AG08396 (cell line): ENCODE measurements at regions not wholly inside any gene's neighbourhood (a gene's known extent, or its start where the extent isn't known, plus 50 kb on each side); places are given as distances from the start of the nearest gene placed in this dataset.

Experiments used
- DNase-seq: peaks from one replicate; pipeline ENCODE4 v3.0.0; 2012; ENCODE audit warnings: low spot score, mixed read lengths

DNA sequence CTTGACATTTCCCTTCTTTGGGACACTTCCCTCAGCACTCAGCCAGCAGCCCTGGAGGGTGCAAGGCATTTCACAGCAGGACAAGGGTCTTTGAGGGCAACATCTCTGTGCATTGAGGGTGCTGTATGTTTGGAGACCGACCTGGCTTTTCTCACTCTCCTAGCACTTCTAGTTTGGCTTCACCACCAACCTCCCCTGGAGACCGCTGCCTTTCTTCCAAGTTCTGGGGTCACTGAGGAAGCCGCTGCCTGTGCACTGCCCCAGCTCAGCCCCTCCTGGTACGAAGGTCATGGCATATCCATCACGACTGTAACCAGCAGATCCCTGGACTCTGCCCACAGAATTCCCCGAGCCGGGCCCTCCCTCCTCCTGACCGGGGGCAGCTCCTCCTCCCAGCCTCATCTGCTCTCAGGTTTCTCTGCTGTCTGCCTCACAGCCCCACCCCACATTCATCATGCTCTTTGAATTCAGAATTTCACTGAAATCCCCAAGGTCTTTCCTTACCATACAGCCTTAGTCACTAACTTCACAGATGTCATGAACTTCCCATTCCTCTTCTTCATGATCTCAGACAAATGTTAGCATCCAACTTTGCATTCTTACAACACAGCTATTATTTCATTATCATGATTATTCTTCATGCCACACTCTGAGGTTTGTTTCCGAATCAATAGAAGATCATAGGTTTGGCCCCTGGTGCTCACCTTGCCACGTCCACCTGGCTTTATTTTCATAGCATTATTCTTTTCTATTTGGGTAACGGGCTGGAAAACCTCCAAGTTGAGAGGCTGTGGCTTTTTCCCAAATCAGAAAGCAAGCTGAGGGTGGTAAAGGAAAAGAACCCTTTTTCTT lies 113.0 kb upstream of the COPS8 start:
- no peak for DNase-seq

DNA sequence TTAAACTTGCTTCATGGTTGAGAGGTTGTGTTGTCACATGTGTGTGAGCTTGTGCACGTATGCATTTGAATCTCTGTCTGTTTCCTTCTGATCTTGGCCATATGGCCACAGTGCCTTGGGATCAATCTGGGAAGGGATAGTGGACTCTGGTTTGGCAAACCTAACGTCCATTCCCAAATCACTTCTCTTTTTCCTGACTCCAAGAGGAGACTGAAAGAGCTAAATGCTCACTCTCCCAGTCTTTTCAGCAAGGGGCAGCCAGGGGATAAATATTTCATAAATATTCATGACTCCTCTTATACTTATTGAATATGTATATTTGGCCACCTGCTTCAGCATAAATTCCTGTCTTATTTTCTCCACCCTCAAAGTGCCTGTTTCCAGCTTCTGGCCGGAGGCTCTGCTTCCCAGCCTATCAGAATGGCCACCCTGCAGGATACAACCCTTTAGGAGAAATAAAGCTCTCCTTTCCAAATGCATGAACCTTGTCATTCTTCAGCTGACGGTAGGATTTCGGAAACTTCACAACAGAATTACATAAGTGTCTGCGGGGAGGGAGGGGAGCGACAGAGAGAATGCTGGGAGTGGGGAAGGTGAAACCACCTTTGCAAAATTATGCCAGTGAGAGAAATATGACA lies 112.2 kb upstream of the COPS8 start:
- DNase-seq: no peak

DNA sequence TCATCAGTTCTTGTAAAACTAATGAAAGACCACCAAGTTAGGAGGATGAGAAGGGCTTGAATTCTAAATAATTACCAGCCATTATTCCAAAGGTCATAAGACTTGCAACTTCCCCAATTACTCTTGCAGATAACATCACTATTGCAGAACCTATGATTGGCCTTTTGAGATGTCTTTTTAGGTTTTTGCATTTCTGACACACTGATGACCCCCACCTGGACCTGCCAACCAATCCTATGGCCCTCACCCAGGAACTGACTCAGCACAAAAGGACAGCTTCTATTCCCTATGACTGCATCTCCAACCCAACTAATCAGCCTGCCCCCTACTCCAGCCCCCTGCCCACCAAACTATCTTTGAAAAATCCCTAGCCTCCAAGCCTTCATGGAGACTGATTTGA lies 111.5 kb upstream of the COPS8 start:
- DNase-seq: no peak

DNA sequence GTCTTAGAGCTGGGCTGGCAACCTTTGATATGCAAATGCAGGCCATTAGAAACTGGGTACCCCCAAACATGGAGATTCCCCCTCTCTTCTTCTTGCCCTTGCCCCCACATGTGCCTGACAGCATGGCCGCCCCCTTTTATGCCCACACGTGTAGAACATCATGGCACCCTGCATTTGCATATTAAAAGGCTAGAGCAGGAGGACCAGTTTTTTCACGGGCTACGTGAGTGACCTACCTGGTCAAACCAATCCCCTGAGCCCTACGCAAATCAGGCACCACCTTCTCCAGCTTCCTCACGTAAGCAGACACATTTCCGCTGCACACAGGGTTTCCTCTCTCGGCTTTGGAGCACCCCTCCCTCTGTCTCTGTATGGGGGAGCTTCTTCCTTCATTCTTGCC lies 110.9 kb upstream of the COPS8 start:
- no peak for DNase-seq

DNA sequence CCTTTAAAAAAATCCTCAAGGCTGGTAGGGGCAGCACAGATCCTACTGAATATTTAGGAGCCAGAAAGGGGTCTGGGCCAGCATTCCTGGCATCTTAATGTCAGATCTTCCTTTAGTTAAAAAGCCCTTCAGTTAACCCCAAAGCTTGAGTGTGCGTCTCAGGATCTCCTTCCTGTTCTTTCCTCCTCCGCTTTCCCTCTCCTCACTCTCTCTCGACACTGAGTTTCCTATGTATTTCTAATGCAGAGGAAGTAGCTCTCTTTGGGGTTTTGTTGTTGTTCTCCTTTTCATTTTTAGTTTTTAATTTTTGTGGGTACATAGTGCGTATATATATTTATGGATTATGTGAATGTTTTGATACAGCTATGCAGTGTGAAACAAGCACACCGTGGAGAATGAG lies 109.9 kb upstream of the COPS8 start:
- no peak for DNase-seq

DNA sequence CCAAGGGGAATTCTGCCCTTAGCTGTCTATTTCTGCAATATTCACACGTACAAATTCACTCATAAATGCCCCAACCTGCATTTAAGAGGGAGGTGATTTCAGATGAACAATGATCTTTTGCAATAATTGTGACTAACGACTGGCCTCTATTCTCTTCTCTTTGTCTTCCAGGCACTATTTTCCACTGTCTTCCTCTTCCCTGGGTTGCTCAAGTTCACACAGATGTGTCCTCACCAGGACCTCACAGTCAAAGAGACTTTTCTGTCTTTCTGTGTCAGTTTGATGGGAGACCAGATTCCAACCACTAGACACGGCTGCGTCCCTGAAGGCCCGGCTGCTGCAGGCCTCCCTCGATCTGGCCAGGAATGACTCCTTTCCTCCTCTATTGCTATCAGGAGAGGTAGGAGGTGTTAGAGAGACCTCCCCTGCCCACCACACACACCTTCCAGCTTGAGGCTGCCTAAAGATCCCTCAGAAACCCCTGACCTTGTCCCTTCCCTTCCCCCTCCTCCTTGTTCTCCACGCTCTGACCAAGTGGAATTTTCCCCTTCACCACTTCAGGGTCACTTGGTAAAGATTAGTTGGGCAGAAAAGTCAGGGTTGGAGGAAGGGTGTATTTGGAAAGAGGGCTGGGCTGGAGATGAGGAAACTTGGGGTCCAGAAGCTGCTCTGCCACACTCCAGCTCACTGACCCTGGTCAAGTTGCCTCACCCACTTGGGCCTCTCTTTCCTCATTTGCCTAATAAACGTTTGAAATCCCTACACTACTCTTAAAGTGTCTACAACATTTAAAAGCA lies 109.2 kb upstream of the COPS8 start:
- DNase-seq: no peak

DNA sequence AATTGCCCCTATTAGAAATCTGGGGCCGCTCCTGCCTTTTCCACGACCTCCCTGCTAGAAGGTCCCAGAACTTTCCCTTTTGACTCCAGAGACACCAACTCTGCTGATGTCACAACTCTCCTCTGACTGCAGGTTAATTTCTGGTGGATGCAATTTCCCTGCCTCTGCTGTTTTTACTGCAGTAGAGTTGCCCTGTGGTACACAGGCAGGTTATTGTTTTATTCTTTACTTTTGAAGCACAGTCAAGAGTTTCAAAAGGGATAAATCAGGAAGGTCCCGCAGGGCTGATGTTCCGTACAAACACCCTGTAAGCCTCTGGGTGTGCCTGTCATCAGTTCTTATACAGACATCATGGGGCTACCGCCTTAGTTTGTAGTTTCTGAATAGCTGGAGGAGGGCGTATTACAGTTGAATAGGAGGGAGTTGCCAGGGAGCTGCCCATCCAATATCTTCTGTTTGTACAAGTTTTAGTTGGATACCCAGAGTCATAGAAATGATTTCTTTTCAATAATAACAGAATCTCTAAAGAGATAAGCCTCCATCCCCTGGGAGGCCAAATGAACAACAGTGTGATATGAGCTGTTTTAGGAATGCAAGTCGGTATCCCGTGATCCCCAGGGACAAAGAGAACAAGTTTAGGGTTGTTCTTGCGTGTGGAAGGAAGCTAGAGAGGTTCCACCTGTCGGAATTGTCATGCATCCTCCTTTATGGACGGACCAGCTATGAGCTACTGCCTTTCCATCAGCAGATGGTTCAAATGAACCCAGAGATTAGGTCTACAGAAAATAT lies 108.4 kb upstream of the COPS8 start:
- DNase-seq: no peak

DNA sequence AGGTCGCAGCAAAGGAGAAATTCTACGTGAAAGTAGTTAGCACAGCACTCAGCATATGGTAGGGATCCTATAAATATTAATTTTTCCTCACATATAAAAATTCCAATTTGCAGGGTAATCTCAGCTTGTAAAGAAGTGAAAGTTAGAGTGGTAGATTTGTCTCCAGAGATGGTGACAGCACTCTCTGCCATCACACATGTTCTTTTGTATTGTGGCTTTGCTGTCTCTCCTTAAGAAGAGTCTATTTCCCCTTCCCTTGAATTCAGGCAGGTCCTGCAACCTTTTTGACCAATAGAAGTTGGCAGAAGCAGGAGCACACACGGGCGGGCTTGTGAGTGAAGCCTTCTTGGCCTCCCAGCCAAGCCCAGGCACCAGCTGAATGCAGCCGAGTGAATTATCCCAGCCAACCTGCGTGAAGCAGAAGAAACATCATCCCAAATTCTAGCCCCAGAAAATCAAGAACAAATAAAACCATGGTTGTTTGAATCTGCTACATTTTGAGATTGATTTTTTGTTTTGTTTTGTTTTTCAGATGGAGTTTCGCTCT lies 107.8 kb upstream of the COPS8 start:
- DNase-seq: no peak

DNA sequence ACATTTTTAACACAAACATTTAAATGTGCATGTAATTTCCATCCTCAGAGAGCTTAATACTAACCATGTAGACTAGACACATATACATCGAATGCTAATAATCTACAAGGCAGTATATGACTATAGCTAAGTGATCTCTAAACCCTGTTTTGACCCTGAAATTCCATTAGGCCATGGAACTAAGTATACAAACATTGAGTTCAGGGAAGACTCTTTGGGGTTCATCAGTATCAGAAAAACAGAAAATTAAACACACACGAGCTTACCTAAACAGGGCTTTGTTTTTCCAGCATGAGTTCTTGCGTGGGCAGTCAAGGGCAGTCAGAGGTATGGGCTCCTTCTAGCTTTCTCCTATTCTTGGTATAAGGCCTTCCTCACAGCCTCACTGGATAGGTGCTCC lies 106.0 kb upstream of the COPS8 start:
- no peak for DNase-seq

DNA sequence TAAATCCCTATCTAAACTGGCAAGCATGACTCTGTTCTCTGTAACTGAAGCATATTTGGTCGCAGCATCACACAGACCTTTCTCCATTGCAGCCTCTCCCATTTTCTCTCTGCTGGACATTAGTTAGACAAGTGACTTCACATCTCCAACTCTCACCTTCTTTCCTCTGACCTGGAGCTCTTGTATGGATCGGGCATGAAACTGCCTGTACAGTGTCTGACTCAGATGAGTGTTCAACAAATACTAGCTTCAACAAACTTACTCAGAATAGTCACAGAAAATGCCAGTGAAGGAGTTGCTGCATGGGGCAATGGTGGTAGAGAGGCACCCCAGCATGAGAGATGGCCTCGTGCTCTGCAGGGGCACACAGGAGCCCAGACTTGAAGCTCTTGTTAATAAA lies 104.7 kb upstream of the COPS8 start:
- DNase-seq: no peak

DNA sequence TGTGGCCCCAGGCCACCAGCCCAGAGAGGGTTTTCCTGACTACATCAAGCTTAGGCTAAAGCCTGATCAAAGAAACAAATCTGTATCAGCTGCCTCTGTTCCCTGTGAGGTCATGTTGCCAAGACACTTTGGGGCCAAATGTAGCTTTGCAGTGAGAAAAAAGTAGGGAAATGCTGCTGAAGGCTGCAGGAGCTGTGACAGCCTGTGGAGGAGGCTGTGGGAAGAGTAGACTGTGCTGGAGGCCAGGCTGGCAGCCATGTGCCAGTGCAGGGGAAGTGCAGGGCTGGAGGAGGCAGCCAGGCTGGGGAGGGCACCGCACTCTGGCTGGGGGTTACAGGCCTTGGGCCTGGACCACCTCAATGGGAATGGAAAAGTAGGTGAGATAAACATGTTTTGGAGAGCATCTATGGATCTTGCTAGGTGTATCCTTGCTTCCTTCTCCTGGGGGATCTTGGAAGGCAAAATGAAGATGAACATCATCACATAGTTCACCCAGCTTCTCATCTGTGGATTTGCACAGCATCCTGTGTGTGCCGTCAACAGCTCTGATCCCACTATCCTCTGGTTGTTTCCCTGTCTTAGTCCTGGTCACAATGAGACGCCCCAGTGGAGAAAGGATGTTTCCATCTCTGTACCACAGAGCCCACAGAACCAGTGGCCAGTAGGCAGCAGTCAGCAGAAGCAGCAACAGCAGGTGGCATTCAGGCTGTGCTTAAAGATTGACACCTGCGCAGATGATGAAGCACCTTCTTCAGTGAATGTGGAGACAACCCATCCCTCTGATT lies 103.8 kb upstream of the COPS8 start:
- no peak for DNase-seq

DNA sequence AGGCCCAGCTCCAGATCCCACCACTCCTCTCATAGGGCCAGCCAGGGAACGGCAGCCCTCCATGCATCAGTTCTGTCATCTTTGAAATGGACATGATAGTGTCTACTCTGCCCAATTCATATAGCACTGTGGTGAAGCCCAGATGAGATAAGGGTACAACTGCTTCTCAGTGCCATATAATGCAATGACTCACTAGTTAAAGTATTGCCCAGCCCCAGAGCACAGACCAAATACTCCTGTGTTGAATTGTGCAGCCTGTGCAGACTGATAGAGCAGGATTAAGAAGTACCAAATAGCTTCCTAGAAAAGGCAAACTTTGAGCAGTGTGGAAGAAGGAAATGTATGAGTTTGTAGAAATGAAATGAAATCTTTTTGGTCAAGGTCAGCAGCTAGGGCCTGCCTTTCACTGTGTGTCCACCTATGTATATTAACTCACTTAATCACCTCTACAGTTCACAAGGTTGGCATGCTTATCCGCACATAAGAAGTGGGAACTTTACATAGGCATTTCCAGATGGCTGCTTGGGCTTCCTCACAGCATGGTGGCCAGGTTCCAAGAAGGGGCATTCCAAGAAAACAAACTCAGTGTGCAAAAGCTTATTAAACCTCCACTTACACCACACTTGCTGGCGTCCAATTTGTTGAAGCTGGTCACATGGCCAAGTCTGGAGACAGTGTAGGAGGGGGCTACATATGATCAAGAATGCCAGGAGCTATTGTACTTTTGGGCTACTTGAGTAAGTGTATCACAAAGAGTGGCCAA lies 102.8 kb upstream of the COPS8 start:
- no peak for DNase-seq

DNA sequence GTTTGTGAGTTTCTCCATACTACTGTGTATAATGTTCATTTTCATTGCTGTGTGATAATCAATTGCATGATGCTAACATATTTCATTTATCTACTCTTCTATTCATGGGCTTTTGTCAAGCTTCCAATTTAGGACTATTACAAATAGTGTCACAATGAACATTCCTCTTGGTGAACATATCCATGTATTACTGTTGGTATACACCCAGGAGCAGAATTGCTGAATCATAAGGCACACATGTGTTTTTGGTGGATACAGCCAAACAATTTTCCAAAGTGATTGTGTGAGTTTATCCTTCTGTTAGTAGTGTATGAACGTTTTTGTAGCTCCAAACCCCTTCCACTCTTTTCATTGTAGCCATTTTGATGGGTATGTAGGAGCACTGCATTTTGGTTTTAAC lies 101.6 kb upstream of the COPS8 start:
- DNase-seq: no peak

DNA sequence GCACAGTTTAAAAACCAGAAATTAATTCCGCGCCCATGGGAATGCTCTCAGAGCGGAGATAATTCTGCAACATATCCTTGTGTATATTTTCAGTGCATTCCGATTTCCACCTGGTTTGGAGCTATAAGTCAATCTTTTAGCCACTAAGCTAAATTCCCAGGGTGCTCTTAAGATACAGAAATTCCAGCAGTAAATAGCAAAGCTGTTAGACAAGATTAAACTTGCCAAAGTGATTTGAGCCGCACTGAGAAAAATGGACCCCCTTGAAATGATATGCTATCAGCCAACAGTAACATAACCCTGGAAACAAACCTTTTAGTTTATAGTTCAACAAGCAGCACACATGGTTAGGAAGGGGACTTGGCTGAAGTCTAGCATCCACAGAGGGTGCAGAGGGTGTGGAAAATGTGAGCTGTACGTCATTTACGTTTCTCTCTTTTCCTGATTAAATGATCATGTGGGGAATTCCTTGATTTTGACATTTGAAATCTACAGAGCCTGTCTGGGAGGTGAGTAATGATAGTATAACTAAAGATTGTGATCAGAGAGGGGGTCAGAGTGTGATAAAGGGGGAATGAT lies 99.8 kb upstream of the COPS8 start:
- no peak for DNase-seq

DNA sequence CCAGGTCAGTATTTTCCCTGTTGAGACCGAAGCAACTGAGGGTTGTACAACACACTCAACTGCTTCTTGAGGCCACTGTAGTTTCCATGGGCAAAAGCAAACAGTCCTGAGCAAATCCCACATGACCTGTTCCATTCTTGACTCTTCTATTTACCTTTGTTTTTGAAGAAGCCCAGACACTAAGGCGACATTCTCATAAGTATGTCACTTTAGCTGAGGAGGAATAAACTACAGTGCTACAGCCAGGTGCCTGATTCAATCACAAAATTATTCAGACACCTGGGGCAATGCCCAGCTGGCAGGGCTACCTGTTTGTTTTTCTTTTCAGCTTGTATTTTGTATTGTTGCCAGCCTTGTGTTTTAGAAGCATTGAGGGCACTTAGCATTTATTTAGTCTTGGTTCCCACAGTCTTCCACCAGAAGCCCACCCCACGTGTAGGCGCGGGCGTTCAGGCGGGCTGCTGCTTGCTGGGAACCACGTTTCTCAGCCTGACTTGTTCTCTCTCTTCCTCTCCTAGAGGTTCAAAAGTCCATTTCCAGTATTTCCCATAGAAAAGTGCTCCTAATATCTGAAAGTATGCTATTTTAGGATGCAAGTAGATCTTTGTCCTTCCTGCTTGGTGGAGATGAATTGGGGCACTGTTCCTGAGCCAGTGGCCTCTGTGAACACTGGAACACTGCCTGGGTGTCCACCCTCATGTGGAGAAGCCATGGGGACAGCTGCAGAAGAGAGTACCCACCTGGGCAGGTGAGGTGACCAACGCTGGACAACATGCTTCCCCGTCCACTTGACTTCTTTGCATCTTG lies 99.0 kb upstream of the COPS8 start:
- no peak for DNase-seq

DNA sequence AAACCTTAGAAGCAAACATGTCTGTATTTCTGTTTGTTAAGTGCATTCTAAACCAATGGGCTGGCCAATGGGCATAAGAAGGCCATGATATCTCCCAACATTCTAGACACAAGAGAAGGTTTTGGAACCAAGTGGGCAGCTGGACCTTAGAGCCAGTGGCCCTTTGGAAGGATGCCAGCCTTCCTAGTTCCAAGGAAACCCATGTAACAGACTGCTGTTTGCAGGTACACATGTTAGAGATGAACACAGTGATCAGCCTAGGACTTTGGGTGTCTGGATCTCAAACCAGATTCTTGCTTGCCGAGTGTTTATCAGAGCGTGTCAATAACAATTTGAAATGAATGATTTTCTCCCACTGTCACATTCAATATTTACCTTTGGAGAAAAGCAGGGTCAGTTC lies 97.5 kb upstream of the COPS8 start:
- no peak for DNase-seq

DNA sequence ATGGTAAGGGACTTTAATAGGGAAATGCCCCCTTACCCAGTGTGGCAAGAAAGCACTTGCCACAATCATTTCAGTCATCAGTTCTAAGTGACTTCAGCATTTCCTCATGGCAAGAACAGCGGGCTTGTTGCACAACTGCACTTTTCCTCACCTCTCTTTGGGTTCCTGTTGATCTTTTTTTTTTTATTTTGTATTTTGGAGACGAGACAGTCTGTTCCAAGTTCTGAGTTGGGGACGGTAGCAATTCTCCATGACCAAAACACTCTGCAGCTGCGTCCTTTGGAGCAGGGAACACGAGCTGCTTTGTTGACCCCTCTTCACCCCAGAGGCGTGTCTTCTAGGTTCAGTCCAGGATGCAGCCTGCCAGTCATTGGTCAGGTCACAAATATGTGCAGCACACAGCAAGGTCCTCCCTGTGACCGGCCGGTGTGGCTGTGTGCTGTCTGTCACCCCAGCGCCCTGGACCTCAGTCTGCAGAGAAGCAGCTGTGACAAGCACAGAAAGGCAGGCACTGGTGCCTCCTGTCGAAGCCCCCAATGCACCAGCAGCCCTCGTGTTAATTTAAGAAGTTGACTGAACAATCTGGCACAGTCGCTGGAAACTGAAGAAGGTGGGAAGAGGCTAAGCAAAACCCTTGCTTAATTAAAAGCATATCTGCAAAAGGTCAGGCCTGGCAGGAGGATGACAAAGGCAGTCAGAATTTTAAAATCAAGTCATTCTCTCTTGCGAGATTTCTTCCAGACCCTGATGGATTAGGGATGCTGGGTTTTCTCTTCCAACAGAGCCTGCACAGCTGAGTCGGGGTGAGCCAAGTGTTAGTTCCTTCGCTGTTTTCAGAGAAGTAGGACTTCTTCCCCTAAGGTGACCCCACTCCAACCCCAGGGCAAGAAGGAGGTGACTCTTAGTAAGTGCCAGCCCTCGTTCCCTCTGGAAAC lies 96.7 kb upstream of the COPS8 start:
- no peak for DNase-seq

DNA sequence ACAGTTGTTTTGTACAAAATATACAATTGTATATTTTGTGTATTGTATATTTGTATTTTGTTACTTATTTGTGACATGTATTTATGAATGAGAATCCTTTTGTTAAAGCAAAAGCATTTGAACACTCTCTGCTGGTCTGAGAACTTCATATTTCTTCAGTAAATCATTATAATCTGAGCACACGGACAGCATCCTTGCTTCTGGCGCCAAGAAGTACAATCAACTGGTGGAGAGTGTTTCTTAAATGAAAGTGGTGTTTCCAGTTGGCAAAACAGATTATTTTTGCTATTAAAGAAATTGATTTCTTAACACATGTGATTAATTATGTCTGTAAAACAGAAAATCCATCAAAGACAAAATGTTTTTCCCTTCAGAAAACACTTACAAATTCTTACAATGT lies 95.1 kb upstream of the COPS8 start:
- DNase-seq: no peak
